GM23338 (cell line): ENCODE measurements at regions not wholly inside any gene's neighbourhood (a gene's known extent, or its start where the extent isn't known, plus 50 kb on each side); places are given as distances from the start of the nearest gene placed in this dataset.

Source experiments
- ATAC-seq: fragments of 200-7000 bp; cut with Tn5 transposase; 3 replicates; pipeline ENCODE4 v1.9.1; 2020
- DNase-seq: peaks from one replicate; pipeline ENCODE4 v3.0.0-alpha.2; 2015; ENCODE audit warnings: low spot score
- H2AFZ ChIP-seq: fragments of 200-600 bp; sonication (generic); 2 replicates; pipeline ENCODE4 v1.8.0; 2016; ENCODE audit warnings: antibody characterized with exemption, mild to moderate bottlenecking, moderate library complexity
- H3F3A ChIP-seq: fragments of 200-600 bp; sonication (generic); replicated peaks from 2 replicates; pipeline ENCODE4 v1.8.0; 2017; ENCODE audit warnings: antibody characterized with exemption, mixed run types, low read depth
- H3K27ac ChIP-seq: fragments of 200-600 bp; sonication (generic); 2 replicates; pipeline ENCODE4 v1.6.1; 2016; ENCODE audit warnings: low read depth
- H3K27me3 ChIP-seq: fragments of 200-600 bp; sonication (generic); 2 replicates; pipeline ENCODE4 v1.8.0; 2016; ENCODE audit warnings: mild to moderate bottlenecking, mixed run types, moderate library complexity; ENCODE audit not compliant: insufficient read depth
- H3K36me3 ChIP-seq: fragments of 200-600 bp; sonication (generic); 2 replicates; pipeline ENCODE4 v1.8.0; 2016; ENCODE audit warnings: mild to moderate bottlenecking; ENCODE audit not compliant: insufficient read depth
- H3K4me1 ChIP-seq: fragments of 200-600 bp; sonication (generic); 2 replicates; pipeline ENCODE4 v1.8.0; 2016; ENCODE audit warnings: mild to moderate bottlenecking, moderate library complexity; ENCODE audit not compliant: insufficient read depth
- H3K4me2 ChIP-seq: fragments of 200-600 bp; sonication (generic); 2 replicates; pipeline ENCODE4 v1.7.1; 2017; ENCODE audit warnings: mixed run types
- H3K4me3 ChIP-seq: fragments of 200-600 bp; sonication (generic); 2 replicates; pipeline ENCODE4 v1.6.1; 2016; ENCODE audit warnings: mixed run types
- H3K79me2 ChIP-seq: fragments of 200-600 bp; sonication (generic); replicated peaks from 2 replicates; pipeline ENCODE4 v1.8.0; 2017; ENCODE audit warnings: mild to moderate bottlenecking; ENCODE audit not compliant: insufficient read depth
- H3K9me2 ChIP-seq: fragments of 200-600 bp; sonication (generic); 2 replicates; pipeline ENCODE4 v1.8.0; 2017; ENCODE audit not compliant: insufficient read depth
- H4K20me1 ChIP-seq: fragments of 200-600 bp; sonication (generic); replicated peaks from 2 replicates; pipeline ENCODE4 v1.8.0; 2017; ENCODE audit warnings: mild to moderate bottlenecking; ENCODE audit not compliant: insufficient read depth
- H3K27ac Mint-ChIP-seq: 2 replicates; pipeline ENCODE4 v1.8.0; 2020; ENCODE audit warnings: inconsistent platforms, mild to moderate bottlenecking, moderate library complexity, mixed read lengths
- H3K27me3 Mint-ChIP-seq: 3 replicates; pipeline ENCODE4 v1.8.0; 2022; ENCODE audit warnings: low read depth, mild to moderate bottlenecking, moderate library complexity, mixed read lengths, inconsistent platforms; ENCODE audit not compliant: insufficient read depth, poor library complexity
- H3K36me3 Mint-ChIP-seq: 3 replicates; pipeline ENCODE4 v1.8.0; 2021; ENCODE audit warnings: low read depth, mild to moderate bottlenecking, inconsistent platforms, moderate library complexity, mixed read lengths
- H3K4me1 Mint-ChIP-seq: 3 replicates; pipeline ENCODE4 v1.8.0; 2020; ENCODE audit warnings: mild to moderate bottlenecking, inconsistent platforms, mixed read lengths
- H3K4me3 Mint-ChIP-seq: 3 replicates; pipeline ENCODE4 v1.8.0; 2021; ENCODE audit warnings: moderate library complexity, mild to moderate bottlenecking, inconsistent platforms, mixed read lengths
- H3K9me3 Mint-ChIP-seq: 3 replicates; pipeline ENCODE4 v1.8.0; 2020; ENCODE audit warnings: moderate library complexity, mild to moderate bottlenecking, inconsistent platforms, mixed read lengths
- CREB1 ChIP-seq: fragments of 250-450 bp; sonication (Bioruptor Pico); IDR thresholded peaks from 2 replicates; pipeline ENCODE4 v1.5.0; 2020; ENCODE audit warnings: low read depth, mild to moderate bottlenecking, moderate library complexity
- EZH2 ChIP-seq: fragments of 200-600 bp; sonication (generic); IDR thresholded peaks from one replicate; pipeline ENCODE4 v1.8.0; 2017; ENCODE audit warnings: antibody characterized with exemption, mild to moderate bottlenecking, low read depth; ENCODE audit not compliant: unreplicated experiment
- JUNB ChIP-seq: IDR thresholded peaks from one replicate; pipeline ENCODE4 v1.6.1; 2016; ENCODE audit warnings: antibody characterized with exemption; ENCODE audit not compliant: unreplicated experiment
- POLR2AphosphoS5 ChIP-seq: IDR thresholded peaks from 2 replicates; pipeline ENCODE4 v1.6.1; 2016; ENCODE audit warnings: antibody characterized with exemption, low read depth
- STAT1 ChIP-seq: IDR thresholded peaks from one replicate; pipeline ENCODE4 v1.6.1; 2016; ENCODE audit warnings: antibody characterized with exemption; ENCODE audit not compliant: unreplicated experiment
- TF ChIP-seq, protein P1 (sequence below): IDR thresholded peaks from one replicate; pipeline ENCODE4 v1.6.1; 2018; ENCODE audit warnings: antibody characterized with exemption; ENCODE audit not compliant: unreplicated experiment
- TF ChIP-seq, protein P2 (sequence below): fragments of 250-450 bp; sonication (Bioruptor Pico); IDR thresholded peaks from 2 replicates; pipeline ENCODE4 v1.5.0; 2020; ENCODE audit warnings: mild to moderate bottlenecking, moderate library complexity
- TF ChIP-seq, protein P3 (sequence below), 2 experiments: fragments of 200-600 bp in 1 of 2; sonication (generic) in 1 of 2; conservative IDR thresholded peaks; 2 replicates each; pipeline versions ENCODE4 v1.5.1 to v1.6.1; 2016 to 2017; ENCODE audit warnings: antibody characterized with exemption in 2 of 2, low read depth in 2 of 2, mild to moderate bottlenecking in 2 of 2, moderate library complexity in 1 of 2

DNA sequence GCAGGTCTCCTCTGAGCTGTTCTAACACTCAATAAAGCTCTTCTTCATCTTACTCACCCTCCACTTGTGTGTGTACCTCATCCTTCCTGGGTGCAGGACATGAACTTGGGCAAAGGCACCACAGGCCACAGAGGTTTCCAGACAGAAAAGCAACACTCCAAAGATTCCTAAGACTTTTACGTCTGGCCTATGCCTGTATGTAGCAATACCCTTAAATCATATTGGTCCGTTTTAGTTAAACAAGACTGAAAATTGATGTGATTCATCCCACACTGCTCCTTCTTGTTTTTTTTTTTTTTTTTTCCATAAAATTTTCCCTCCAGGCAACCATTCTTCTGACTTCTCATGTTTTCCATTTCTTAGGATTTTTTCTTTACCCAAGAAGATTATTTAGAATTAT, 404.3 kb downstream of the PID1 start (continued):
- TF ChIP-seq, protein P1, sequence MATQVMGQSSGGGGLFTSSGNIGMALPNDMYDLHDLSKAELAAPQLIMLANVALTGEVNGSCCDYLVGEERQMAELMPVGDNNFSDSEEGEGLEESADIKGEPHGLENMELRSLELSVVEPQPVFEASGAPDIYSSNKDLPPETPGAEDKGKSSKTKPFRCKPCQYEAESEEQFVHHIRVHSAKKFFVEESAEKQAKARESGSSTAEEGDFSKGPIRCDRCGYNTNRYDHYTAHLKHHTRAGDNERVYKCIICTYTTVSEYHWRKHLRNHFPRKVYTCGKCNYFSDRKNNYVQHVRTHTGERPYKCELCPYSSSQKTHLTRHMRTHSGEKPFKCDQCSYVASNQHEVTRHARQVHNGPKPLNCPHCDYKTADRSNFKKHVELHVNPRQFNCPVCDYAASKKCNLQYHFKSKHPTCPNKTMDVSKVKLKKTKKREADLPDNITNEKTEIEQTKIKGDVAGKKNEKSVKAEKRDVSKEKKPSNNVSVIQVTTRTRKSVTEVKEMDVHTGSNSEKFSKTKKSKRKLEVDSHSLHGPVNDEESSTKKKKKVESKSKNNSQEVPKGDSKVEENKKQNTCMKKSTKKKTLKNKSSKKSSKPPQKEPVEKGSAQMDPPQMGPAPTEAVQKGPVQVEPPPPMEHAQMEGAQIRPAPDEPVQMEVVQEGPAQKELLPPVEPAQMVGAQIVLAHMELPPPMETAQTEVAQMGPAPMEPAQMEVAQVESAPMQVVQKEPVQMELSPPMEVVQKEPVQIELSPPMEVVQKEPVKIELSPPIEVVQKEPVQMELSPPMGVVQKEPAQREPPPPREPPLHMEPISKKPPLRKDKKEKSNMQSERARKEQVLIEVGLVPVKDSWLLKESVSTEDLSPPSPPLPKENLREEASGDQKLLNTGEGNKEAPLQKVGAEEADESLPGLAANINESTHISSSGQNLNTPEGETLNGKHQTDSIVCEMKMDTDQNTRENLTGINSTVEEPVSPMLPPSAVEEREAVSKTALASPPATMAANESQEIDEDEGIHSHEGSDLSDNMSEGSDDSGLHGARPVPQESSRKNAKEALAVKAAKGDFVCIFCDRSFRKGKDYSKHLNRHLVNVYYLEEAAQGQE: no peak
- TF ChIP-seq, protein P2, sequence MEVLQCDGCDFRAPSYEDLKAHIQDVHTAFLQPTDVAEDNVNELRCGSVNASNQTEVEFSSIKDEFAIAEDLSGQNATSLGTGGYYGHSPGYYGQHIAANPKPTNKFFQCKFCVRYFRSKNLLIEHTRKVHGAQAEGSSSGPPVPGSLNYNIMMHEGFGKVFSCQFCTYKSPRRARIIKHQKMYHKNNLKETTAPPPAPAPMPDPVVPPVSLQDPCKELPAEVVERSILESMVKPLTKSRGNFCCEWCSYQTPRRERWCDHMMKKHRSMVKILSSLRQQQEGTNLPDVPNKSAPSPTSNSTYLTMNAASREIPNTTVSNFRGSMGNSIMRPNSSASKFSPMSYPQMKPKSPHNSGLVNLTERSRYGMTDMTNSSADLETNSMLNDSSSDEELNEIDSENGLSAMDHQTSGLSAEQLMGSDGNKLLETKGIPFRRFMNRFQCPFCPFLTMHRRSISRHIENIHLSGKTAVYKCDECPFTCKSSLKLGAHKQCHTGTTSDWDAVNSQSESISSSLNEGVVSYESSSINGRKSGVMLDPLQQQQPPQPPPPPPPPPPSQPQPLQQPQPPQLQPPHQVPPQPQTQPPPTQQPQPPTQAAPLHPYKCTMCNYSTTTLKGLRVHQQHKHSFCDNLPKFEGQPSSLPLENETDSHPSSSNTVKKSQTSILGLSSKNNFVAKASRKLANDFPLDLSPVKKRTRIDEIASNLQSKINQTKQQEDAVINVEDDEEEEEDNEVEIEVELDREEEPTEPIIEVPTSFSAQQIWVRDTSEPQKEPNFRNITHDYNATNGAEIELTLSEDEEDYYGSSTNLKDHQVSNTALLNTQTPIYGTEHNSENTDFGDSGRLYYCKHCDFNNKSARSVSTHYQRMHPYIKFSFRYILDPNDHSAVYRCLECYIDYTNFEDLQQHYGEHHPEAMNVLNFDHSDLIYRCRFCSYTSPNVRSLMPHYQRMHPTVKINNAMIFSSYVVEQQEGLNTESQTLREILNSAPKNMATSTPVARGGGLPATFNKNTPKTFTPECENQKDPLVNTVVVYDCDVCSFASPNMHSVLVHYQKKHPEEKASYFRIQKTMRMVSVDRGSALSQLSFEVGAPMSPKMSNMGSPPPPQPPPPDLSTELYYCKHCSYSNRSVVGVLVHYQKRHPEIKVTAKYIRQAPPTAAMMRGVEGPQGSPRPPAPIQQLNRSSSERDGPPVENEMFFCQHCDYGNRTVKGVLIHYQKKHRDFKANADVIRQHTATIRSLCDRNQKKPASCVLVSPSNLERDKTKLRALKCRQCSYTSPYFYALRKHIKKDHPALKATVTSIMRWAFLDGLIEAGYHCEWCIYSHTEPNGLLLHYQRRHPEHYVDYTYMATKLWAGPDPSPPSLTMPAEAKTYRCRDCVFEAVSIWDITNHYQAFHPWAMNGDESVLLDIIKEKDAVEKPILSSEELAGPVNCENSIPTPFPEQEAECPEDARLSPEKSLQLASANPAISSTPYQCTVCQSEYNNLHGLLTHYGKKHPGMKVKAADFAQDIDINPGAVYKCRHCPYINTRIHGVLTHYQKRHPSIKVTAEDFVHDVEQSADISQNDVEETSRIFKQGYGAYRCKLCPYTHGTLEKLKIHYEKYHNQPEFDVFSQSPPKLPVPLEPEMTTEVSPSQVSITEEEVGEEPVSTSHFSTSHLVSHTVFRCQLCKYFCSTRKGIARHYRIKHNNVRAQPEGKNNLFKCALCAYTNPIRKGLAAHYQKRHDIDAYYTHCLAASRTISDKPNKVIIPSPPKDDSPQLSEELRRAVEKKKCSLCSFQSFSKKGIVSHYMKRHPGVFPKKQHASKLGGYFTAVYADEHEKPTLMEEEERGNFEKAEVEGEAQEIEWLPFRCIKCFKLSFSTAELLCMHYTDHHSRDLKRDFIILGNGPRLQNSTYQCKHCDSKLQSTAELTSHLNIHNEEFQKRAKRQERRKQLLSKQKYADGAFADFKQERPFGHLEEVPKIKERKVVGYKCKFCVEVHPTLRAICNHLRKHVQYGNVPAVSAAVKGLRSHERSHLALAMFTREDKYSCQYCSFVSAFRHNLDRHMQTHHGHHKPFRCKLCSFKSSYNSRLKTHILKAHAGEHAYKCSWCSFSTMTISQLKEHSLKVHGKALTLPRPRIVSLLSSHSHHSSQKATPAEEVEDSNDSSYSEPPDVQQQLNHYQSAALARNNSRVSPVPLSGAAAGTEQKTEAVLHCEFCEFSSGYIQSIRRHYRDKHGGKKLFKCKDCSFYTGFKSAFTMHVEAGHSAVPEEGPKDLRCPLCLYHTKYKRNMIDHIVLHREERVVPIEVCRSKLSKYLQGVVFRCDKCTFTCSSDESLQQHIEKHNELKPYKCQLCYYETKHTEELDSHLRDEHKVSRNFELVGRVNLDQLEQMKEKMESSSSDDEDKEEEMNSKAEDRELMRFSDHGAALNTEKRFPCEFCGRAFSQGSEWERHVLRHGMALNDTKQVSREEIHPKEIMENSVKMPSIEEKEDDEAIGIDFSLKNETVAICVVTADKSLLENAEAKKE: no peak
- TF ChIP-seq STAT1 (no peak), EZH2 (no peak), POLR2AphosphoS5 (no peak), CREB1 (no peak)

DNA sequence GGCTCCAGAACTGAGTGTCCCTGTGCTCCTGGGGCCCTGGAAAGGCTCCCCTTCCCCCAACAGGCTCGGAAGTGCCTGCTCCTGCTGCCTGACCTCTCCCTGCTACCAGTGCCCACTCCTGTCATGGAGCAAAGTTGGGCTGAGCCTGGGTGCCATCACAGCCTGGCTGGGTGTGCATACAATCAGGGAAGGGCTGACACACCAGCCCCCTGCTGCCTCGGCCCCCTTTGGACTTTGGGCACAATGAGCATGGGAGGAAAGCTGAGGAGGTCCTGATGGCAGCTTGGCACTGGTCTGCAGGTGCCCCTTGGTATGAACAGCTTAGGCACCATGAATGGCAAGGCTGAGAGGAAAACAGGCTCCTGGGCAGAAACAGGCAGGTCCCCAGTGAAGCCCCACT, 405.0 kb downstream of the PID1 start:
- no peaks in the 10 kb centered on the region for H3K79me2 ChIP-seq
- H3K36me3 Mint-ChIP-seq: peaks cover 9% of the 10 kb centered on the region
- ATAC-seq: no peak
- H3K9me3 Mint-ChIP-seq: peaks cover 8% of the 10 kb centered on the region
- H3K4me2 ChIP-seq: no peak overlapping the region
- no peak overlapping the region for H3K27ac ChIP-seq
- no peak overlapping the region for H3K27ac Mint-ChIP-seq
- DNase-seq: no peak
- no peaks in the 10 kb centered on the region for H3K36me3 ChIP-seq
- no peak overlapping the region for H2AFZ ChIP-seq
- no peaks in the 10 kb centered on the region for H3F3A ChIP-seq
- H3K4me3 Mint-ChIP-seq: no peak overlapping the region
- peaks cover 16% of the 10 kb centered on the region for H3K4me1 Mint-ChIP-seq
- no peaks in the 10 kb centered on the region for H3K27me3 Mint-ChIP-seq
- H3K4me3 ChIP-seq: no peak overlapping the region
- H3K4me1 ChIP-seq: peaks cover 11% of the 10 kb centered on the region; the same call in 1 of the 2 replicates
- no peaks in the 10 kb centered on the region for H4K20me1 ChIP-seq
- no peaks in the 10 kb centered on the region for H3K9me2 ChIP-seq
- H3K27me3 ChIP-seq: no peaks in the 10 kb centered on the region
- TF ChIP-seq, protein P3, sequence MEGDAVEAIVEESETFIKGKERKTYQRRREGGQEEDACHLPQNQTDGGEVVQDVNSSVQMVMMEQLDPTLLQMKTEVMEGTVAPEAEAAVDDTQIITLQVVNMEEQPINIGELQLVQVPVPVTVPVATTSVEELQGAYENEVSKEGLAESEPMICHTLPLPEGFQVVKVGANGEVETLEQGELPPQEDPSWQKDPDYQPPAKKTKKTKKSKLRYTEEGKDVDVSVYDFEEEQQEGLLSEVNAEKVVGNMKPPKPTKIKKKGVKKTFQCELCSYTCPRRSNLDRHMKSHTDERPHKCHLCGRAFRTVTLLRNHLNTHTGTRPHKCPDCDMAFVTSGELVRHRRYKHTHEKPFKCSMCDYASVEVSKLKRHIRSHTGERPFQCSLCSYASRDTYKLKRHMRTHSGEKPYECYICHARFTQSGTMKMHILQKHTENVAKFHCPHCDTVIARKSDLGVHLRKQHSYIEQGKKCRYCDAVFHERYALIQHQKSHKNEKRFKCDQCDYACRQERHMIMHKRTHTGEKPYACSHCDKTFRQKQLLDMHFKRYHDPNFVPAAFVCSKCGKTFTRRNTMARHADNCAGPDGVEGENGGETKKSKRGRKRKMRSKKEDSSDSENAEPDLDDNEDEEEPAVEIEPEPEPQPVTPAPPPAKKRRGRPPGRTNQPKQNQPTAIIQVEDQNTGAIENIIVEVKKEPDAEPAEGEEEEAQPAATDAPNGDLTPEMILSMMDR (conservative IDR thresholded peaks at IDR 0.05; ENCODE audit: low read depth in 2 of 2): no peak
- TF ChIP-seq JUNB (no peak), STAT1 (no peak)
- TF ChIP-seq, protein P1: no peak
